PC-9 (cell line): ENCODE measurements at regions not wholly inside any gene's neighbourhood (a gene's known extent, or its start where the extent isn't known, plus 50 kb on each side); places are given as distances from the start of the nearest gene placed in this dataset.
"Not testable (repeated sequence)": the region's sequence is repeated elsewhere in the genome, so short reads cannot be mapped to it uniquely, and the experiment has no call there.

ENCODE experiments used
- BruUV-seq: library from RNA; stranded (reverse); fragments of 400-500 nt; replicated peaks from 2 replicates; lab custom pipeline; 2021; lab: Mats Ljungman, UMichigan
- CTCF ChIA-PET: fragments of 300-600 bp; sonication (Branson Sonifier 250); formaldehyde crosslinking; loops from one replicate; lab custom pipeline; 2022; ENCODE audit warnings: antibody characterized with exemption; lab: Charles Lee
- POLR2A ChIA-PET: fragments of 300-600 bp; sonication (Branson Sonifier 250); formaldehyde crosslinking; loops from one replicate; lab custom pipeline; 2022; ENCODE audit warnings: antibody characterized with exemption; ENCODE audit not compliant: unreplicated experiment; lab: Charles Lee
- DNase-seq, 2 experiments: peaks; one replicate each; pipeline versions ENCODE4 v3.0.0 to v3.0.0-alpha.2; 2015 to 2022; ENCODE audit warnings: mixed read lengths in 1 of 2
- H2AFZ ChIP-seq: fragments of 200-600 bp; sonication (generic); 2 replicates; pipeline ENCODE4 v1.8.1; 2017; ENCODE audit warnings: antibody characterized with exemption
- H3F3A ChIP-seq: fragments of 200-600 bp; sonication (generic); 2 replicates; pipeline ENCODE4 v1.8.1; 2017; ENCODE audit warnings: antibody characterized with exemption, mild to moderate bottlenecking, low read depth; ENCODE audit not compliant: insufficient read depth
- H3K27ac ChIP-seq: fragments of 200-600 bp; sonication (generic); 2 replicates; pipeline ENCODE4 v1.6.1; 2016; ENCODE audit warnings: mixed run types
- H3K27me3 ChIP-seq: fragments of 200-600 bp; sonication (generic); 2 replicates; pipeline ENCODE4 v1.6.1; 2016; ENCODE audit warnings: low read depth, mixed run types; ENCODE audit not compliant: insufficient read depth
- H3K36me3 ChIP-seq: fragments of 200-600 bp; sonication (generic); 2 replicates; pipeline ENCODE4 v1.6.1; 2016; ENCODE audit warnings: low read depth, mixed run types
- H3K4me1 ChIP-seq: fragments of 200-600 bp; sonication (generic); replicated peaks from 2 replicates; pipeline ENCODE4 v1.6.1; 2016; ENCODE audit warnings: mixed run types; ENCODE audit not compliant: insufficient read depth
- H3K4me2 ChIP-seq: fragments of 200-600 bp; sonication (generic); 2 replicates; pipeline ENCODE4 v1.6.1; 2017; ENCODE audit warnings: mixed run types
- H3K4me3 ChIP-seq: fragments of 200-600 bp; sonication (generic); 2 replicates; pipeline ENCODE4 v1.6.1; 2016; ENCODE audit warnings: mixed run types
- H3K79me2 ChIP-seq: fragments of 200-600 bp; sonication (generic); 2 replicates; pipeline ENCODE4 v1.6.1; 2017; ENCODE audit warnings: low read depth, mixed run types
- H3K9me2 ChIP-seq: fragments of 200-600 bp; sonication (generic); 2 replicates; pipeline ENCODE4 v1.8.1; 2017; ENCODE audit warnings: mild to moderate bottlenecking; ENCODE audit not compliant: insufficient read depth
- H3K9me3 ChIP-seq: fragments of 200-600 bp; sonication (generic); 2 replicates; pipeline ENCODE4 v1.8.1; 2016; ENCODE audit warnings: low read depth; ENCODE audit not compliant: insufficient read depth
- H4K20me1 ChIP-seq: fragments of 200-600 bp; sonication (generic); 2 replicates; pipeline ENCODE4 v1.8.1; 2017; ENCODE audit not compliant: insufficient read depth
- EZH2 ChIP-seq: fragments of 200-600 bp; sonication (generic); IDR thresholded peaks from 2 replicates; pipeline ENCODE4 v1.8.0; 2017; ENCODE audit warnings: antibody characterized with exemption, low read depth
- intact Hi-C: fragments of 100-400 bp; cut with micrococcal nuclease; formaldehyde crosslinking; loops from one replicate; pipeline ENCODE4 v1.10.0; 2022; ENCODE audit not compliant: unreplicated experiment
- TF ChIP-seq, protein P1 (sequence below): fragments of 200-600 bp; sonication (generic); conservative IDR thresholded peaks from 2 replicates; pipeline ENCODE4 v1.6.1; 2017; ENCODE audit warnings: mixed run types, antibody characterized with exemption, mild to moderate bottlenecking, moderate library complexity

DNA sequence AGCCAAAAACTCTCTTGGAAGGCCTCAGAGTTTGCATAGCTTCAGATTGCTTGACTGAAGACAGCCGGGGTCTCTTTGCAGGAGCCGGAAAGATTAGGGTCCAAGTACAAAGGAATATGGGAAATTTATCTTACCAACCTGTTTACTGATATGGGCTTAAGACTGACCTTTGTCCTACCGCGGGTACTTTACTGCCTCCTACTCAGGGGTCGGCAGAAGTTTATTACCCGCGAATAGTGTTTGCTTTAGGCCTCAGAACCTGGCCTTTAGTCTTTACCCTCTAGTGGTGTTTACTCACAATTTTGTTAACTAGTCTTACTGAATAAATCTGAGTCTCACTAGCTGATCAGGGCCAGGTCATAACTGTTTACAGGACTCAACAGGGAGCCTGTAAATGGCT lies 765.4 kb upstream of the SPRY2 start:
- H3K27ac ChIP-seq = no peak overlapping the region
- CTCF ChIA-PET = no interaction called here
- intact Hi-C loops = no loop called here
- H3K9me2 ChIP-seq = no peaks in the 10 kb centered on the region
- no peak for TF ChIP-seq EZH2
- TF ChIP-seq, protein P1, sequence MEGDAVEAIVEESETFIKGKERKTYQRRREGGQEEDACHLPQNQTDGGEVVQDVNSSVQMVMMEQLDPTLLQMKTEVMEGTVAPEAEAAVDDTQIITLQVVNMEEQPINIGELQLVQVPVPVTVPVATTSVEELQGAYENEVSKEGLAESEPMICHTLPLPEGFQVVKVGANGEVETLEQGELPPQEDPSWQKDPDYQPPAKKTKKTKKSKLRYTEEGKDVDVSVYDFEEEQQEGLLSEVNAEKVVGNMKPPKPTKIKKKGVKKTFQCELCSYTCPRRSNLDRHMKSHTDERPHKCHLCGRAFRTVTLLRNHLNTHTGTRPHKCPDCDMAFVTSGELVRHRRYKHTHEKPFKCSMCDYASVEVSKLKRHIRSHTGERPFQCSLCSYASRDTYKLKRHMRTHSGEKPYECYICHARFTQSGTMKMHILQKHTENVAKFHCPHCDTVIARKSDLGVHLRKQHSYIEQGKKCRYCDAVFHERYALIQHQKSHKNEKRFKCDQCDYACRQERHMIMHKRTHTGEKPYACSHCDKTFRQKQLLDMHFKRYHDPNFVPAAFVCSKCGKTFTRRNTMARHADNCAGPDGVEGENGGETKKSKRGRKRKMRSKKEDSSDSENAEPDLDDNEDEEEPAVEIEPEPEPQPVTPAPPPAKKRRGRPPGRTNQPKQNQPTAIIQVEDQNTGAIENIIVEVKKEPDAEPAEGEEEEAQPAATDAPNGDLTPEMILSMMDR = no peak
- POLR2A ChIA-PET = no interaction called here
- DNase-seq = no peak
- no peaks in the 10 kb centered on the region for H3K4me1 ChIP-seq
- no peak overlapping the region for H3K4me3 ChIP-seq
- H3K4me2 ChIP-seq = no peak overlapping the region
- no peaks in the 10 kb centered on the region for H4K20me1 ChIP-seq
- no peaks in the 10 kb centered on the region for H3K36me3 ChIP-seq
- H3K27me3 ChIP-seq = no peaks in the 10 kb centered on the region
- no peaks in the 10 kb centered on the region for H3F3A ChIP-seq
- H2AFZ ChIP-seq = no peak overlapping the region
- H3K79me2 ChIP-seq = no peaks in the 10 kb centered on the region
- BruUV-seq = no TSS peak
- no peaks in the 10 kb centered on the region for H3K9me3 ChIP-seq

DNA sequence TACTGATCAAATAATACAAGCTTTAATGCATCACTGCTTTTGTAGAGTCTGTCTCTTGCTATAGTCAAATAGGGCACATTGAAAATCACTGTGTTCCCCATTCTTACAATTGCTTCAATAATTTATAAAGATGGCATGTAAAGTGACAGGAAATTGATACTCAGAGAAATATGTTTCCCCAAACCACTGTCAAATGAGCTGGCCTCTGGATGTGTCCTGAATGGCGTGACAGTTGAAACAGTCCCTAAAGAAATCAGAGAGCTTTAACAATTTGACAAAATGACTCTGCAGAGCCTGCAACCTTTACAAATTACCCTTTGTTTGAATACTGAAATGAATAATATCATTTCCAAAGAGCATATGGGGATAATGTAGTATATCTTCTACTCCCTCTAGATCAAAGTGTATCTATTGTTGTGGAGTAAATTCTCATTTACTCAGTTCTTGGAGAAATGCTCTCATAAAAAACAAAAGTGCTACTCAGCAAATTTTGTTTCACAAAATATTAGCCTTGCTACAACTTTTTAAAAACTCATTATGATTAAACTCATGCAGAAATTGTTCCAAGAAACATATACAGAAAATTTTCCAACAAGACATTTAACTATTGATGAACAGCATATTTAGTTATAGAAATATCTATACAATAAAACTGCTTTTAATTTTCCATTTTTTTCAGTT lies 763.2 kb upstream of the SPRY2 start:
- H3K27me3 ChIP-seq = no peaks in the 10 kb centered on the region
- no peak overlapping the region for H2AFZ ChIP-seq
- DNase-seq = no peak
- BruUV-seq = no TSS peak
- no peak overlapping the region for H3K27ac ChIP-seq
- ChIA-PET POLR2A (no interaction called here), CTCF (no interaction called here)
- no peaks in the 10 kb centered on the region for H3K9me2 ChIP-seq
- intact Hi-C loops = no loop called here
- no peaks in the 10 kb centered on the region for H3K4me1 ChIP-seq
- no peak overlapping the region for H3K4me2 ChIP-seq
- no peaks in the 10 kb centered on the region for H3K9me3 ChIP-seq
- TF ChIP-seq, protein P1 = no peak
- TF ChIP-seq EZH2 = no peak
- H3K36me3 ChIP-seq = no peaks in the 10 kb centered on the region
- H3K4me3 ChIP-seq = no peak overlapping the region
- no peaks in the 10 kb centered on the region for H3K79me2 ChIP-seq
- H4K20me1 ChIP-seq = no peaks in the 10 kb centered on the region
- no peaks in the 10 kb centered on the region for H3F3A ChIP-seq

DNA sequence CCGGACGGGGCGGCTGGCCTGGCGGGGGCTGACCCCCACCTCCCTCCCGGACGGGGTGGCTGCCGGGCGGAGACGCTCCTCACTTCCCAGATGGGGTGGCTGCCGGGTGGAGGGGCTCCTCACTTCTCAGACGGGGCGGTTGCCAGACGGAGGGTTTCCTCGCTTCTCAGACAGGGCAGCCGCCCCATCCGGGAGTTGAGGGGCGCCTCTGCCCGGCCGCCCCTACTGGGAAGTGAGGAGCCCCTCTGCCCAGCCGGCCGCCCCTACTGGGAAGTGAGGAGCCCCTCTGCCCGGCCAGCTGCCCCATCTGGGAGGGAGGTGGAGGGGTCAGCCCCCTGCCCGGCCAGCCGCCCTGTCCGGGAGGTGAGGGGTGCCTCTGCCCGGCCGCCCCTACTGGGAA lies 761.1 kb upstream of the SPRY2 start:
- DNase-seq, BruUV-seq, H3K4me1 ChIP-seq, H3K27ac ChIP-seq, H3K9me2 ChIP-seq, CTCF ChIA-PET, intact Hi-C loops, H3K36me3 ChIP-seq, H3K79me2 ChIP-seq, H3K4me2 ChIP-seq, POLR2A ChIA-PET, H3K4me3 ChIP-seq, H3K27me3 ChIP-seq, H3K9me3 ChIP-seq, H3F3A ChIP-seq, H2AFZ ChIP-seq, H4K20me1 ChIP-seq: not testable (repeated sequence)
